Glutamatergic neuron (in vitro differentiated cells): ENCODE measurements at regions not wholly inside any gene's neighbourhood (a gene's known extent, or its start where the extent isn't known, plus 50 kb on each side); places are given as distances from the start of the nearest gene placed in this dataset.

Source experiments
- DNase-seq: peaks from one replicate; pipeline ENCODE4 v3.0.0; 2022
- H3K27ac Mint-ChIP-seq: one replicate; pipeline ENCODE4 v1.8.0; 2020; ENCODE audit warnings: mild to moderate bottlenecking, mixed read lengths, inconsistent platforms; ENCODE audit not compliant: unreplicated experiment
- H3K27me3 Mint-ChIP-seq: one replicate; pipeline ENCODE4 v1.8.0; 2020; ENCODE audit warnings: mild to moderate bottlenecking, moderate library complexity, mixed read lengths, inconsistent platforms; ENCODE audit not compliant: unreplicated experiment
- H3K36me3 Mint-ChIP-seq: one replicate; pipeline ENCODE4 v1.8.0; 2020; ENCODE audit warnings: mild to moderate bottlenecking, mixed read lengths, inconsistent platforms; ENCODE audit not compliant: unreplicated experiment
- H3K4me1 Mint-ChIP-seq: one replicate; pipeline ENCODE4 v1.8.0; 2020; ENCODE audit warnings: mild to moderate bottlenecking, low read depth, mixed read lengths, inconsistent platforms; ENCODE audit not compliant: unreplicated experiment
- H3K4me3 Mint-ChIP-seq: one replicate; pipeline ENCODE4 v1.8.0; 2020; ENCODE audit warnings: mild to moderate bottlenecking, mixed read lengths, inconsistent platforms; ENCODE audit not compliant: unreplicated experiment
- H3K9me3 Mint-ChIP-seq: one replicate; pipeline ENCODE4 v1.8.0; 2020; ENCODE audit warnings: mild to moderate bottlenecking, moderate library complexity, mixed read lengths, inconsistent platforms; ENCODE audit not compliant: unreplicated experiment
- CTCF ChIP-seq: fragments of 200-600 bp; sonication (generic); IDR thresholded peaks from one replicate; pipeline ENCODE4 v1.5.0; 2021; ENCODE audit not compliant: partially characterized antibody, unreplicated experiment

- Mint-ChIP-seq H3K27me3 (peaks cover 3% of the 10 kb centered on the region), H3K9me3 (peaks cover 3% of the 10 kb centered on the region), H3K4me1 (peaks cover 3% of the 10 kb centered on the region), H3K27ac (no peak overlapping the region), H3K36me3 (no peaks in the 10 kb centered on the region), H3K4me3 (no peak overlapping the region)
- no peak for DNase-seq
- TF ChIP-seq CTCF = peak; percentile 37
Measured at GRCh38 chr3:21839592-21839991, 88.6 kb upstream of the ZNF385D start.

GRCh38 chr3:21847005-21847404 lies 96.0 kb upstream of the ZNF385D start:
- Mint-ChIP-seq H3K4me1 (no peaks in the 10 kb centered on the region), H3K27ac (no peak overlapping the region), H3K27me3 (no peaks in the 10 kb centered on the region), H3K9me3 (no peaks in the 10 kb centered on the region), H3K36me3 (no peaks in the 10 kb centered on the region), H3K4me3 (no peak overlapping the region)
- DNase-seq = no peak
- TF ChIP-seq CTCF = no peak

- Mint-ChIP-seq H3K9me3 (no peaks in the 10 kb centered on the region), H3K4me1 (peaks cover 12% of the 10 kb centered on the region), H3K27me3 (no peaks in the 10 kb centered on the region), H3K4me3 (no peak overlapping the region), H3K36me3 (peaks cover 7% of the 10 kb centered on the region), H3K27ac (no peak overlapping the region)
- DNase-seq = no peak
- TF ChIP-seq CTCF = no peak
Measured at GRCh38 chr3:21859124-21860081, 108.4 kb upstream of the ZNF385D start.

GRCh38 chr3:21860082-21860475 lies 109.1 kb upstream of the ZNF385D start:
- TF ChIP-seq CTCF = no peak
- DNase-seq = no peak
- Mint-ChIP-seq H3K27me3 (no peaks in the 10 kb centered on the region), H3K4me3 (no peak overlapping the region), H3K36me3 (peaks cover 7% of the 10 kb centered on the region), H3K27ac (no peak overlapping the region), H3K4me1 (peaks cover 12% of the 10 kb centered on the region), H3K9me3 (no peaks in the 10 kb centered on the region)

- no peaks in the 10 kb centered on the region for H3K9me3 Mint-ChIP-seq
- H3K4me3 Mint-ChIP-seq = no peak overlapping the region
- peaks cover 7% of the 10 kb centered on the region for H3K36me3 Mint-ChIP-seq
- peaks cover 12% of the 10 kb centered on the region for H3K4me1 Mint-ChIP-seq
- TF ChIP-seq CTCF = no peak
- no peaks in the 10 kb centered on the region for H3K27me3 Mint-ChIP-seq
- H3K27ac Mint-ChIP-seq = no peak overlapping the region
- no peak for DNase-seq
Measured at GRCh38 chr3:21860657-21861056, 109.6 kb upstream of the ZNF385D start.
